ENCODE measurements at regions not wholly inside any gene's neighbourhood (a gene's known extent, or its start where the extent isn't known, plus 50 kb on each side); places are given as distances from the start of the nearest gene placed in this dataset.

- no peak overlapping the region for H4K8ac ChIP-seq (replicated peaks; ENCODE audit: insufficient read length, low read depth, low read length)
- no peak overlapping the region for H3K27ac ChIP-seq (ENCODE audit: insufficient read length, low read depth, low read length)
- H3K36me3 Mint-ChIP-seq (ENCODE audit: insufficient read depth in 1 of 3, low read depth in 3 of 3): no peaks in the 10 kb centered on the region
- no peak overlapping the region for H2BK120ac ChIP-seq (ENCODE audit: low read depth, low read length, poor library complexity, severe bottlenecking)
- H3K56ac ChIP-seq (ENCODE audit: insufficient read length, low read depth, low read length): no peak overlapping the region
- H3K27me3 Mint-ChIP-seq (ENCODE audit: low read depth): peaks cover 4% of the 10 kb centered on the region
- H4K20me1 ChIP-seq (ENCODE audit: control insufficient read depth, insufficient read depth, insufficient read length): no peaks in the 10 kb centered on the region
- no peak overlapping the region for H2BK5ac ChIP-seq (ENCODE audit: insufficient read length, low read length)
- no peak overlapping the region for H2BK12ac ChIP-seq (ENCODE audit: insufficient read length, low read depth, low read length)
- H3K23ac ChIP-seq (ENCODE audit: insufficient read length, low read depth, low read length): no peak overlapping the region
- H3K14ac ChIP-seq (ENCODE audit: insufficient read depth, low read length): no peak overlapping the region
- 0 out of 2 replicates have a peak, but pooled peaks cover 3% of the 10 kb centered on the region for H3K4me1 ChIP-seq (ENCODE audit: insufficient read depth, low read length)
- TF ChIP-seq CTCF (conservative IDR thresholded peaks at IDR 0.05): no peak
- no peak overlapping the region for H4K91ac ChIP-seq (ENCODE audit: insufficient read length, low read depth, low read length)
- no peak overlapping the region for H3K4me3 Mint-ChIP-seq
- H3K27me3 ChIP-seq (ENCODE audit: insufficient read depth, low read length): no peaks in the 10 kb centered on the region
- H3K18ac ChIP-seq (ENCODE audit: insufficient read length, low read depth, low read length): peak overlapping the region; percentile 32
- H3K9me3 ChIP-seq (ENCODE audit: control insufficient read depth, low read depth, low read length): no peaks in the 10 kb centered on the region
- no peaks in the 10 kb centered on the region for H3K79me2 ChIP-seq (ENCODE audit: insufficient read depth, low read length)
- DNase-seq: no peak
- no peak overlapping the region for H3K4me2 ChIP-seq (ENCODE audit: insufficient read depth, insufficient read length, low read length)
- H3T11ph ChIP-seq (ENCODE audit: low read length): no peak overlapping the region
- no peak overlapping the region for H2AK5ac ChIP-seq (ENCODE audit: insufficient read length, low read length)
- no peak overlapping the region for H3K27ac Mint-ChIP-seq
- H3K9me3 Mint-ChIP-seq: no peaks in the 10 kb centered on the region; a peak in 1 of 5 replicates
- H3K4ac ChIP-seq (ENCODE audit: low read depth, low read length): no peak overlapping the region
- H3K79me1 ChIP-seq (ENCODE audit: insufficient read depth, low read depth, low read length, poor library complexity, severe bottlenecking): no peaks in the 10 kb centered on the region
- peaks cover 12% of the 10 kb centered on the region in 2 experiments for H3K4me1 Mint-ChIP-seq
- no peak overlapping the region for H2AFZ ChIP-seq (ENCODE audit: low read length)
- H3K23me2 ChIP-seq (ENCODE audit: insufficient read length, low read depth, low read length, poor library complexity, severe bottlenecking): no peaks in the 10 kb centered on the region
- H3K9ac ChIP-seq (ENCODE audit: extremely low read depth, insufficient read length, low read length): no peak overlapping the region
- H4K5ac ChIP-seq (ENCODE audit: insufficient read length, low read depth, low read length): no peak overlapping the region
- no peak overlapping the region for H2BK20ac ChIP-seq (ENCODE audit: low read depth, low read length, poor library complexity, severe bottlenecking)
- no peak overlapping the region for H2BK15ac ChIP-seq (ENCODE audit: low read depth, low read length)
- no CpG with 5 or more reads among the region's 10 CpGs for WGBS (ENCODE audit: extremely low coverage, insufficient read length, low lambda C conversion rate)
Observed at GRCh38 chr9:135016876-135017275, 70.6 kb upstream of the OLFM1 start.

All from H9 (cell line).